ENCODE measurements at regions not wholly inside any gene's neighbourhood (a gene's known extent, or its start where the extent isn't known, plus 50 kb on each side); places are given as distances from the start of the nearest gene placed in this dataset.

DNA sequence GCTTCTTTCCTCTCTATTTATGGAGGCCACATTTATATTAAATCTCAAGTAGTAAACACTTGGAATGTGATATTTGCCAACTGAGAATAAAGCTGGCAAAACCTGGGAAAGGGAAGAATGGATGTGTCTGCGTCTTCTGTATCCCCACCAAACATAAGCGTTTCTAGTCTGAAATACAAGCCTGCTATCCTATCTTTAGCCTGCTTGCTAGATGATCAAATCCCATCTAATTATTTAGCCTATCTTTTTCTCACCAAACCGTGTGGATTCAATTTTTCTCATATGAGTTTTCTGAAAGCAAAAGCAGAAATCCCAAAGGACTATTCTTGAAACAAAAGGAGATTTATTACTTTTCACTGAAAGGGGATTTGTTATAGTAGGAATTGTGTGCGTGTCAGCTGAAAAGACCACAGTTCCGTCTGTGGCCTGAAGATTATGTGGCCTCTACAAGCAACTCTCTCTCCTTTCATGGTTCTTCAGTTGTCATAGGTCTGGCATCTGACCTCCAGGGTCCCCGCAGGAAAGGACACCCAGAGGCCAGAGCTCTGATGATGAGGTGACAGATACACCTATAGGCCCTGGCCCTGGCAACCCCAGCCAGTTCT is 266.0 kb upstream of the MCTP2 start:
- POLR2A ChIA-PET (ENCODE audit: low non-redundant PET) = no interaction called here
- CTCF ChIA-PET = no interaction called here
- H3K27ac ChIP-seq = no peak overlapping the region
- TF ChIP-seq, protein P1, sequence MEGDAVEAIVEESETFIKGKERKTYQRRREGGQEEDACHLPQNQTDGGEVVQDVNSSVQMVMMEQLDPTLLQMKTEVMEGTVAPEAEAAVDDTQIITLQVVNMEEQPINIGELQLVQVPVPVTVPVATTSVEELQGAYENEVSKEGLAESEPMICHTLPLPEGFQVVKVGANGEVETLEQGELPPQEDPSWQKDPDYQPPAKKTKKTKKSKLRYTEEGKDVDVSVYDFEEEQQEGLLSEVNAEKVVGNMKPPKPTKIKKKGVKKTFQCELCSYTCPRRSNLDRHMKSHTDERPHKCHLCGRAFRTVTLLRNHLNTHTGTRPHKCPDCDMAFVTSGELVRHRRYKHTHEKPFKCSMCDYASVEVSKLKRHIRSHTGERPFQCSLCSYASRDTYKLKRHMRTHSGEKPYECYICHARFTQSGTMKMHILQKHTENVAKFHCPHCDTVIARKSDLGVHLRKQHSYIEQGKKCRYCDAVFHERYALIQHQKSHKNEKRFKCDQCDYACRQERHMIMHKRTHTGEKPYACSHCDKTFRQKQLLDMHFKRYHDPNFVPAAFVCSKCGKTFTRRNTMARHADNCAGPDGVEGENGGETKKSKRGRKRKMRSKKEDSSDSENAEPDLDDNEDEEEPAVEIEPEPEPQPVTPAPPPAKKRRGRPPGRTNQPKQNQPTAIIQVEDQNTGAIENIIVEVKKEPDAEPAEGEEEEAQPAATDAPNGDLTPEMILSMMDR (conservative IDR thresholded peaks at IDR 0.05; ENCODE audit: low read depth) = no peak
- DNase-seq (ENCODE audit: low spot score) = no peak

DNA sequence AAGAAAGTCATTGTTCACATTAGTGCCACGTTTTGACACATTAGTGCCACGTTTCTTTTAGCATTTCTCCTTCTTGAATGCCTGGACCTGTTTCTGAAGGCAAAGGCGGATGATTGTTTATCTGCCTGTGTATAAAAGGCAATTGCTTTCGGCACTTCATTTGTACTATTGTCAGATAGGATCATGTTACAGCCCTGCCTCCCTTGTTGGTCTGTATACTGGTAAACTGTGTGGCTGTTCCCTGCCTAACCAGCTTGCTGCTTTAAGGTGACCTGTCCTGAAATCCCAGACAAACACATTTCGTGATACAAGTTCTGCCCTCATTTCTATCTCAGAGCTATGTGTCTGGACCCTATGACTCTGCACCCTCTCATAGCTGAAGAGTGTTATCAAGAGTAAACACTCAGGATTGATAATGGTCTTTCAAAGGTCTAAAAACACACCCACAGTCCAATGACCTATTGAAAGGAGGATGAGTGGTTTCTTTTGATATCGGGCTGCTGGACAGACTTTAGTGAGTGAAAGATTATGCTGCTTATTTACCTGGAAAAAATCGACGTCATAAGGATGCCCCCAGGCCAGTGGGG is 276.3 kb upstream of the MCTP2 start:
- ChIA-PET POLR2A (ENCODE audit: low non-redundant PET) (no interaction called here), CTCF (no interaction called here)
- TF ChIP-seq, protein P1 (conservative IDR thresholded peaks at IDR 0.05; ENCODE audit: low read depth) = no peak
- no peak for DNase-seq (ENCODE audit: low spot score)
- no peak overlapping the region for H3K27ac ChIP-seq

DNA sequence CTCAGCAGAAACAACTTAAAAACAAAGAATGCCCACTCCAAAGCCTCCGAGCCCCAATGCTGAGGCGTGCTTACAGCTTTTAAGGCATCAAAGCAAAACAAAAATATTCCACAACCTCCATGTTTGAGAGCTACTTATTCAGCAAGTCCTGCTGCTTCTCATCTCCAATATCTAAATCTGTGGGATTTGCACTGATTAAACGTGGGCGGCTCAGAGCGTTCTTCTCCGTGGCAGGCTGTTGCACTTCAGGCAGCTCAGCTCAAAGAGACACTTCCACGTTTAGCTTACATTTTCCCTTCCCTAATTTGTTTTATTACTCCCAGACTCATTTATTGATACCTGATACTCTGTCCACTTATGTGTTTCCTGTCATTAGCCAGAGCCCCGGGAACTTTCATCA is 282.6 kb upstream of the MCTP2 start:
- H3K27ac ChIP-seq = no peak overlapping the region
- TF ChIP-seq, protein P1 (conservative IDR thresholded peaks at IDR 0.05; ENCODE audit: low read depth) = no peak
- CTCF ChIA-PET = interaction anchor here (0.6 kb wide), 1 partner anchor 583 kb away, joined by 4 read pairs; no protein-coding TSS in a partner anchor
- POLR2A ChIA-PET (ENCODE audit: low non-redundant PET) = no interaction called here
- no peak for DNase-seq (ENCODE audit: low spot score)

DNA sequence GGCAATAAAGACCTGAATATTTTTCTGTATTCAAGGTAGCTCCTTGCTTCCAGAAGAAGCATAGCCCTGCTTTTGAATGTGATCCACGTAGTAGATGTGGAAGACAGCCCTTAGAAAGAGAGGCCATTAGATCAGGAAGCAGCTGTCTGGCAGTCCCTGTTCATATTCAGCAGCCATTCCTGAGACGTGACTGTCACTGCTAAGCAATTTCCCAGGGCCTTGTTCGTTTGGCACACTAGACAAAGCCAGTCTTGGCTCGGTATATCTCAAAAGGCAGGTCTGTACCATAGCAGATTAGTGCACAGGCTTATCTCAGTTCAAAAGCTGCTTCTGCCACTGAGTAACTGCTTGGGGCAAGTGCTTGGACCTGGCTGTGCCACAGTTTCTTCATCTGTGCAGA is 287.8 kb upstream of the MCTP2 start:
- POLR2A ChIA-PET (ENCODE audit: low non-redundant PET) = no interaction called here
- CTCF ChIA-PET = interaction anchor here (0.6 kb wide), 1 partner anchor 1174 kb away, joined by 4 read pairs; no protein-coding TSS in a partner anchor
- no peak for DNase-seq (ENCODE audit: low spot score)
- TF ChIP-seq, protein P1 (conservative IDR thresholded peaks at IDR 0.05; ENCODE audit: low read depth) = no peak
- no peak overlapping the region for H3K27ac ChIP-seq

DNA sequence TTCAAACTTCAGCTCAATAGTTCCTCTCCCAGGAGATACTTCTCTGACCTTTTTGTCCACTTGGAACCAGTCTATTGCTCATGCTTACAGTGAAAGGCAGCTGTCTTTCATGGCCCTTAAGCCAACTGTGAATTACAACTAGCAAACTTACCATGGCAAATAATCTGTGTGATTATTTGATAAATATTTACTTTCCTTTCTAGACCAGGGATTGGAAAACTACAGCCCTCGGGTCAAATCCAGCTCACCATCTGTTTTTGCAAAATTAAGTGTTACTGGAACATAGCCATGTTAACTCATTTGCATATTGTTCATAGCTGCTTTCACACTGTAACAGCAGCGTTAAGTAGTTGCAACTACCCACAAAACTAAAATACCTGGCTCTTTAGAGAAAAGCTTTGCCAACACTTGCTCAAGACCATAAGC is 289.1 kb upstream of the MCTP2 start:
- H3K27ac ChIP-seq = no peak overlapping the region
- ChIA-PET CTCF (interaction anchor here (0.5 to 0.7 kb wide), 2 partner anchors 46 to 325 kb away, joined by 3 to 6 read pairs; no protein-coding TSS in a partner anchor), POLR2A (ENCODE audit: low non-redundant PET) (no interaction called here)
- TF ChIP-seq, protein P1 (conservative IDR thresholded peaks at IDR 0.05; ENCODE audit: low read depth) = no peak
- DNase-seq (ENCODE audit: low spot score) = no peak

DNA sequence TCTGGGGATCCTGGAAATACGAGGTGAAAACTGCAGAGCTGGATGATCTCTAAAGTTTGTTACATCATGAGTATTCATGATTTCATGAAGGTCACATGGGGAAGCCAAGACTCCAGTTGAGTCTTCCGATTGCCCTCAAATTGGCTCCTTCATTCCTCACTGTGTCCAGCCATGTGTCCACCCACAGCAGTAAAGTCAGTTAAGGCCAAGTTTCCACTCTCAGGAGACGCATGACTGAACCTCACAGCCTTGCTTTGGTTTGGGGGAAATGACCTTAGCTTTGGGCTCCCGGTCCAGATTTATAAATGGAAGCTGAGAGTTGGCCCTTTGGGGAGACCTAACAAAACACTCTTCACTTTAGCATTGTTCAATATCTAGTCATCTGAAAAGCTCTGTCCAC is 289.7 kb upstream of the MCTP2 start:
- ChIA-PET POLR2A (ENCODE audit: low non-redundant PET) (no interaction called here), CTCF (no interaction called here)
- TF ChIP-seq, protein P1 (conservative IDR thresholded peaks at IDR 0.05; ENCODE audit: low read depth) = no peak
- no peak for DNase-seq (ENCODE audit: low spot score)
- H3K27ac ChIP-seq = no peak overlapping the region

Data from RWPE1 (cell line).